ENCODE measurements at regions not wholly inside any gene's neighbourhood (a gene's known extent, or its start where the extent isn't known, plus 50 kb on each side); places are given as distances from the start of the nearest gene placed in this dataset.
"Not testable (repeated sequence)": the region's sequence is repeated elsewhere in the genome, so short reads cannot be mapped to it uniquely, and the experiment has no call there.

DNA sequence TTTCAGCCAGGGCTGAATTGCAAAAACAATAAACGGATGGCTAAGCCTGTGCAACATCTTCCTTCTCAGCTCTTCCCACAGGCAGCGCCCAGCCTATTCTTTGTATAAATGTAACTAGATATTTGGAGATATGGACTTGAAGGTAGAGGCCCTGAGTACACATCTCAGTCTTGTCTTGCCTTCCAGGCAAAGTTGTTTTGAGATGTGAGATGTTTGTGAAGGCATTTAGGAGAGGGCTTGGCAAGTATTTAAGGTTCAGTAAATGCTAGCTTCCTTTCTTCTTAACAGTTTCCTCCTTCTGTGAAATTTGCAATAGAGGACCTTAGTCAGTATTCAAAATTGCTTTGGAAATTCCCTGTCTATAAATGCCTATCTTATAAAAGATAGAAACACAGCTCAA is 228.8 kb downstream of the NR2F1-AS1 start:
- Histone ChIP-seq H3K4me1 (no peaks in the 10 kb centered on the region), H3K36me3 (no peaks in the 10 kb centered on the region), H3K9me3 (no peaks in the 10 kb centered on the region), H3K4me3 (no peak overlapping the region), H3K27me3 (no peaks in the 10 kb centered on the region), H3K27ac (no peak overlapping the region)
- 68% methylated on average over 2 of the region's 2 CpGs for whole genome bisulfite sequencing (ENCODE audit: insufficient coverage, low coverage, low lambda C conversion rate, missing lambda C conversion rate)
- ATAC-seq (no peak), DNase-seq (no peak)
- TF ChIP-seq, protein P1, sequence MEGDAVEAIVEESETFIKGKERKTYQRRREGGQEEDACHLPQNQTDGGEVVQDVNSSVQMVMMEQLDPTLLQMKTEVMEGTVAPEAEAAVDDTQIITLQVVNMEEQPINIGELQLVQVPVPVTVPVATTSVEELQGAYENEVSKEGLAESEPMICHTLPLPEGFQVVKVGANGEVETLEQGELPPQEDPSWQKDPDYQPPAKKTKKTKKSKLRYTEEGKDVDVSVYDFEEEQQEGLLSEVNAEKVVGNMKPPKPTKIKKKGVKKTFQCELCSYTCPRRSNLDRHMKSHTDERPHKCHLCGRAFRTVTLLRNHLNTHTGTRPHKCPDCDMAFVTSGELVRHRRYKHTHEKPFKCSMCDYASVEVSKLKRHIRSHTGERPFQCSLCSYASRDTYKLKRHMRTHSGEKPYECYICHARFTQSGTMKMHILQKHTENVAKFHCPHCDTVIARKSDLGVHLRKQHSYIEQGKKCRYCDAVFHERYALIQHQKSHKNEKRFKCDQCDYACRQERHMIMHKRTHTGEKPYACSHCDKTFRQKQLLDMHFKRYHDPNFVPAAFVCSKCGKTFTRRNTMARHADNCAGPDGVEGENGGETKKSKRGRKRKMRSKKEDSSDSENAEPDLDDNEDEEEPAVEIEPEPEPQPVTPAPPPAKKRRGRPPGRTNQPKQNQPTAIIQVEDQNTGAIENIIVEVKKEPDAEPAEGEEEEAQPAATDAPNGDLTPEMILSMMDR (IDR thresholded peaks at IDR 0.05) = no peak
- no peak for TF ChIP-seq POLR2A (IDR thresholded peaks at IDR 0.05)
- intact Hi-C loops (cut with DNase I) = no loop called here

DNA sequence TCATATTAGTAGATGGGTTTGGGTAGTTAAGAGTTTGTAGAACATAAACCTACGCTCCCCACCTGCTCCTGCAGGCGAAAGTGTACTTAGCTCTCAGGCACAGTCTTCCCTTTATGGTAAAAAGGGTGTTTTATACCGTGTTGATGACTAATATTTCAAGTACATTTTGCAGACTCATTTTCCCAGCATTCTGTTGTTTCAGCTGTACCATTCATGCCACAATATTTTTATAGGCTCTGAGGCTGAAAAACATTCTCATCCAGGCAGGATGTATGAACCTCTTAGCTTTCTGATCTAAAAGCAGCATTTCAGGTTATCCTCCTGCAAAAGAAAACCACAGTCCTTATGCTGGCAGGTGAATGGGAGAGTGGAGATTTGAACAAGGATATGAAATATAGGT is 231.4 kb downstream of the NR2F1-AS1 start:
- intact Hi-C loops (cut with DNase I) = no loop called here
- Histone ChIP-seq H3K36me3 (no peaks in the 10 kb centered on the region), H3K4me1 (no peaks in the 10 kb centered on the region), H3K9me3 (no peaks in the 10 kb centered on the region), H3K27ac (no peak overlapping the region), H3K27me3 (no peaks in the 10 kb centered on the region), H3K4me3 (no peak overlapping the region)
- no peak for DNase-seq
- 48% methylated on average over 3 of the region's 3 CpGs for WGBS (ENCODE audit: insufficient coverage, low coverage, low lambda C conversion rate, missing lambda C conversion rate)
- TF ChIP-seq, protein P1 (IDR thresholded peaks at IDR 0.05) = no peak
- no peak for TF ChIP-seq POLR2A (IDR thresholded peaks at IDR 0.05)
- ATAC-seq = no peak

DNA sequence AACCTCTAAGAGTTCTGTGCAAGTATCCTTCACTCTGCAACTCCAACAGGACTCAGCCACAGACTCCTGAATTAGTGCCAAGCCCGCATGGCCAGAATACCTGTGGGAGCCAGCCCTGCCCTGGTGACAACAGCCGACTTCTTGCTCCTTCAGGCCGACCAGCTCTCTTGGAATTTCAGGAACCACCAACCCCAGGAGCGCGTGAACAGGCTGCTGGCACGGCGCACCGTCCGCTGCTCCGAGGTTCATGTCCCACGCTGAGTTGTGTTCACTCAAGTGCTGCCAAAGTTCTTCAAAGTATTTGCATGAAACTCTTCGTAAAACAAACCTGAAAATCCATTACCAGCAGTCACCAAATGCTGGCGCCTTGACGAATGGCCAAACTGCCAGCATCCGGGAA is 232.8 kb downstream of the NR2F1-AS1 start:
- no peak for ATAC-seq
- 74% methylated on average over 5 of the region's 15 CpGs for WGBS (ENCODE audit: insufficient coverage, low coverage, low lambda C conversion rate, missing lambda C conversion rate)
- no peaks in the 10 kb centered on the region for H3K36me3 ChIP-seq

DNA sequence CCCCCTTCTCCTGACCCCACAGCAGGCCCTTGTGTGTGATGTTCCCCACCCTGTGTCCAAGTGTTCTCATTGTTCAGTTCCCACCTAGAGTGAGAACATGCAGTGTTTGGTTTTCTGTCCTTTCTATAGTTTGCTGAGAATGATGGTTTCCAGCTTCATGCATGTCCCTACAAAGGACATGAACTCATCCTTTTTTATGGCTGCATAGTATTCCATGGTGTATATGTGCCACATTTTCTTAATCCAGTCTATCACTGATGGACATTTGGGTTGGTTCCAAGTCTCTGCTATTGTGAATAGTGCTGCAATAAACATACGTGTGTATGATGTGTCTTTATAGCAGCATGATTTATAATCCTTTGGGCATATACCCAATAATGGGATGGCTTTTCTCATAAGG is 234.2 kb downstream of the NR2F1-AS1 start:
- intact Hi-C loops (cut with DNase I) = not testable (repeated sequence)

More for the DNA sequence above, 232.8 kb downstream of the NR2F1-AS1 start:
- intact Hi-C loops (cut with DNase I) = no loop called here
- no peak overlapping the region for H3K27ac ChIP-seq
- TF ChIP-seq, protein P1 (IDR thresholded peaks at IDR 0.05) = no peak
- no peaks in the 10 kb centered on the region for H3K27me3 ChIP-seq
- no peaks in the 10 kb centered on the region for H3K4me1 ChIP-seq
- no peak overlapping the region for H3K4me3 ChIP-seq
- no peaks in the 10 kb centered on the region for H3K9me3 ChIP-seq
- DNase-seq = no peak

DNA sequence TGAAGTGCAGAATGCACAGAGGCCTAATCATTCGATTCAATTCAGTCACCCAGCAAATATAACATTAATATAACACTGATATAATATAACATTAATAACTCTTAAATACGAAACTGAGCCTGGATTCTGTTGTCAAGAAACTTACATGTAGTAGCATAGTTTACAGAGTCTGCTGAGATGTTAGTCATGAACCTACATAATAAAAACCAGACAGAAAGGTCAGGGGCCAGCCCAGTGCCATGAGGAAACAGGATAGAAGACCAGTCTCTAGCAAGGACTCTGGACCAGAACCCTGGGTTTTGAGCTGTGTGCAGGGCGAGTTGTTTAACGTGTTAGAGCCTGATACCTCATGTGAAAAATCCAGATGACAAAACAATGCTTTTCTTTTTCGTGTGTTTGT is 234.7 kb downstream of the NR2F1-AS1 start:
- H3K36me3 ChIP-seq = no peaks in the 10 kb centered on the region
- ATAC-seq (no peak), DNase-seq (no peak)
- H3K27me3 ChIP-seq = no peaks in the 10 kb centered on the region
- WGBS (ENCODE audit: insufficient coverage, low coverage, low lambda C conversion rate, missing lambda C conversion rate) = 62% methylated on average over 5 of the region's 5 CpGs
- intact Hi-C loops (cut with DNase I) = no loop called here
- no peaks in the 10 kb centered on the region for H3K4me1 ChIP-seq
- TF ChIP-seq, protein P1 (IDR thresholded peaks at IDR 0.05) = no peak
- H3K9me3 ChIP-seq = no peaks in the 10 kb centered on the region
- H3K27ac ChIP-seq = no peak overlapping the region
- no peak overlapping the region for H3K4me3 ChIP-seq

More for the DNA sequence above, 234.2 kb downstream of the NR2F1-AS1 start:
- H3K36me3 ChIP-seq, DNase-seq, H3K4me1 ChIP-seq, ATAC-seq, H3K27ac ChIP-seq, H3K9me3 ChIP-seq, H3K4me3 ChIP-seq, H3K27me3 ChIP-seq: not testable (repeated sequence)
- WGBS (ENCODE audit: insufficient coverage, low coverage, low lambda C conversion rate, missing lambda C conversion rate) = 93% methylated on average over 1 of the region's 1 CpG
